Activated B cell treated with CpG ODN at 0.5 μM for 24 hours (primary cell): ENCODE measurements at regions not wholly inside any gene's neighbourhood (a gene's known extent, or its start where the extent isn't known, plus 50 kb on each side); places are given as distances from the start of the nearest gene placed in this dataset.

ENCODE experiments used
- ATAC-seq: fragments of 200-7000 bp; cut with Tn5 transposase; one replicate; pipeline ENCODE4 v1.10.0; 2021; ENCODE audit warnings: low read depth, mild to moderate bottlenecking, moderate library complexity
- CTCF ChIA-PET: fragments of 350-600 bp; sonication (Branson Sonifier 250); formaldehyde crosslinking; loops from one replicate; lab custom pipeline; 2021; ENCODE audit warnings: antibody characterized with exemption; lab: Charles Lee
- POLR2A ChIA-PET: fragments of 350-600 bp; sonication (Branson Sonifier 250); formaldehyde crosslinking; loops from one replicate; lab custom pipeline; 2021; ENCODE audit warnings: antibody characterized with exemption; lab: Charles Lee
- DNase-seq: peaks from one replicate; pipeline ENCODE4 v3.0.0; 2022
- H3K27ac Mint-ChIP-seq: one replicate; pipeline ENCODE4 v1.8.0; 2020; ENCODE audit warnings: mixed read lengths
- H3K27me3 Mint-ChIP-seq: one replicate; pipeline ENCODE4 v1.8.0; 2021; ENCODE audit warnings: mixed read lengths
- H3K36me3 Mint-ChIP-seq: one replicate; pipeline ENCODE4 v1.8.0; 2021; ENCODE audit warnings: low read depth, mixed read lengths
- H3K4me1 Mint-ChIP-seq: one replicate; pipeline ENCODE4 v1.8.0; 2021; ENCODE audit warnings: mixed read lengths
- H3K4me3 Mint-ChIP-seq: one replicate; pipeline ENCODE4 v1.8.0; 2020; ENCODE audit warnings: mild to moderate bottlenecking, mixed read lengths
- H3K9me3 Mint-ChIP-seq: one replicate; pipeline ENCODE4 v1.8.0; 2020; ENCODE audit warnings: mixed read lengths
- CTCF ChIP-seq: fragments of 200-600 bp; IDR thresholded peaks from one replicate; pipeline ENCODE4 v1.8.0; 2022; ENCODE audit warnings: antibody characterized with exemption, mild to moderate bottlenecking
- intact Hi-C: fragments of 100-400 bp; cut with micrococcal nuclease; formaldehyde crosslinking; loops from one replicate; pipeline ENCODE4 v1.15.1; 2024

DNA sequence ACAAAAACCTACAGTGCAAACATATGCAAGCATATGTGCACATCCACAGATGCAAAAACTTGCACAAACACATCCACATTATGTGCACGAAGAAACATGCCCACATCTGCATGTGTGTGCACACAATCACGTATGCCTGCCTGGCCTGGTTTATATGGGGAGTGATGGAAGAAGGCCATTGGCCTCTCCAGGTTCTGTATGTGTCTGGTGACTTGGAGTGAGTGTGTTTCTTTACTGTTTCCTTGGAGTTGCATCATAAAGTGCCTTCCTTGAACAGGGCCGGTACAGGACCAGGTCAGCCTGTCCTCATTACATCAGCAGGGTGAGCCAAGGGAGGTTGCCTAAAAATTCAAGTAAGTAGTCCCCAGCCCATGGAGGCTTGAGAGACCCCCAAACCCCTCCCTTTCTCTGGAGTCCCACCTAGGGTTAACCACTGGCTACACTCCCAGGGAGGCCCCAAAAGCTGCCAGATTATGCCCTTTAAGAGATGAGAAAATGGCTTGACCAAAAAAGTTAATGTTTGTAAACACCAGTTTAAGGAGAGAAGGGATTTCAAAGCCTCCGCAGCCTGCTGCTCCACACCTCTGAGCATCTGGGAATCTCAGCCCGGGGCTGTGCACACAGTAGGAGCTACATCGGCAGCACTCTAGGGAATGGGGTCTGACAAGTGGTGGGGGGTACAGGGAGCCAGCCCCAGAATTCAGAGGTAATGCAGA lies 140.8 kb downstream of the VEGFA start:
- intact Hi-C loops, result no loop called here
- no peaks in the 10 kb centered on the region for H3K9me3 Mint-ChIP-seq
- H3K36me3 Mint-ChIP-seq, result no peaks in the 10 kb centered on the region
- CTCF ChIA-PET, result no interaction called here
- no peak overlapping the region for H3K4me3 Mint-ChIP-seq
- ATAC-seq (no peak), DNase-seq (no peak)
- H3K4me1 Mint-ChIP-seq, result no peaks in the 10 kb centered on the region
- POLR2A ChIA-PET, result no interaction called here
- peaks cover 8% of the 10 kb centered on the region for H3K27me3 Mint-ChIP-seq
- no peak for TF ChIP-seq CTCF
- H3K27ac Mint-ChIP-seq, result no peak overlapping the region

DNA sequence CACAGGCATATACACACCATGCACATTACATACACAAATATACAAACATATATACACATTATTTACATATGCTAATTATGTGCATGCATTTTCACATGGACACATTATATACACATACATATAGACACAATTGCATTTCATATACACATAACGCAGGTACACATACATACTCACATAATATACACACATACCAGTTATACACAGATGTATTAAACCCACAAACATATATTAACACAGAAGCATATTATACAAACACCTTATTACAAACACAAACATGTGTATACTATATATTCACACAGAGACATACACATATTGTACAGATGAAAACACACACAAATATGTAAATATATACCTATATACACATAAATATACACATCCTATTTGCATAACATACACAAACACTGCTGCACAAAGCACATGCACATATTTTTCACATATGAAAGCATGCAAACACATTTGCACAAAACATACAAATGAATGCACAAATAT lies 140.2 kb downstream of the VEGFA start:
- Mint-ChIP-seq H3K9me3 (no peaks in the 10 kb centered on the region), H3K27me3 (peaks cover 4% of the 10 kb centered on the region), H3K4me3 (no peak overlapping the region), H3K36me3 (no peaks in the 10 kb centered on the region), H3K4me1 (no peaks in the 10 kb centered on the region), H3K27ac (no peak overlapping the region)
- intact Hi-C loops, result no loop called here
- no peak for TF ChIP-seq CTCF
- DNase-seq (no peak), ATAC-seq (no peak)
- CTCF ChIA-PET, result no interaction called here
- POLR2A ChIA-PET, result no interaction called here

- ChIA-PET POLR2A (no interaction called here), CTCF (no interaction called here)
- Mint-ChIP-seq H3K4me1 (no peaks in the 10 kb centered on the region), H3K36me3 (no peaks in the 10 kb centered on the region), H3K9me3 (no peaks in the 10 kb centered on the region), H3K4me3 (no peak overlapping the region), H3K27ac (no peak overlapping the region), H3K27me3 (peaks cover 2% of the 10 kb centered on the region)
- DNase-seq (no peak), ATAC-seq (no peak)
- TF ChIP-seq CTCF, result no peak
- intact Hi-C loops, result no loop called here
Measured at GRCh38 chr6:43909474-43910148, 139.6 kb downstream of the VEGFA start.

DNA sequence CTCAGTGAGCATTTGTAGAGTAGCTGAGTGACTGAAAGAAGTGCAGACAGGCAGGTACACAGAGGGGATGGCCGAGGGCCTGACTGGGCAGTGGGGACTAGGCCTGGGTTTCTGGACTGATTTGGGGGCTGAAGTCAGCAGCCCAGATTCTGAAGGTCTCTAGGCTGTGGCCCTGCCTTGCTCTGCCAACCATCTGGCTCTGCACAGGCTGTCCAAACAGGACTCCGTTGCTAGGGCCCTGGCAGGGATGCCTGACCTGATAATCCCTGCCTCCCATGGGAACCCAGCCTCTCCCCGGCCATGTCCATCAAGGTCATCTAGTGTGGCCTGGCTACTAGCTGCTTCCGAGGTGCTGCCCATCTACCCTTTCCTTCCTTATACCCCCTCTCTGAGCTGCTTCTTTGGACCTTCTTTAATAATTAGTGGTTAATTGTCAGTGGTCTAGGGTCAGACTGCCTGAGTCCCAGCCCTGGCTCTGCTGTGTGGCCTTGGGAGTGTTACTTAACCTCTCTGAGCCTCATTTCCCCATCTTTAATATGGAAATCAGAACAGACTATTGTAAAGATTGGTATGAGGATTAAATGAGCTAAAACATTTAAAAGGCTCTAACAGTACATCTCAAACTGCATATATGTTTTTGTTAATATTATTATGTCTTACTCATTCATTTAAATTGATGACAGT lies 137.9 kb downstream of the VEGFA start:
- H3K4me1 Mint-ChIP-seq, result no peaks in the 10 kb centered on the region
- CTCF ChIA-PET, result no interaction called here
- H3K9me3 Mint-ChIP-seq, result no peaks in the 10 kb centered on the region
- POLR2A ChIA-PET, result no interaction called here
- DNase-seq (no peak), ATAC-seq (no peak)
- intact Hi-C loops, result no loop called here
- no peak for TF ChIP-seq CTCF
- no peak overlapping the region for H3K4me3 Mint-ChIP-seq
- H3K27me3 Mint-ChIP-seq, result no peaks in the 10 kb centered on the region
- H3K27ac Mint-ChIP-seq, result no peak overlapping the region
- H3K36me3 Mint-ChIP-seq, result no peaks in the 10 kb centered on the region

GRCh38 chr6:43907312-43907711 lies 137.3 kb downstream of the VEGFA start:
- no peaks in the 10 kb centered on the region for H3K36me3 Mint-ChIP-seq
- H3K27ac Mint-ChIP-seq, result no peak overlapping the region
- ChIA-PET POLR2A (no interaction called here), CTCF (no interaction called here)
- DNase-seq (no peak), ATAC-seq (no peak)
- no peaks in the 10 kb centered on the region for H3K27me3 Mint-ChIP-seq
- H3K4me3 Mint-ChIP-seq, result no peak overlapping the region
- TF ChIP-seq CTCF, result no peak
- H3K4me1 Mint-ChIP-seq, result no peaks in the 10 kb centered on the region
- no peaks in the 10 kb centered on the region for H3K9me3 Mint-ChIP-seq
- intact Hi-C loops, result no loop called here
